MG63 (cell line): ENCODE measurements at regions not wholly inside any gene's neighbourhood (a gene's known extent, or its start where the extent isn't known, plus 50 kb on each side); places are given as distances from the start of the nearest gene placed in this dataset.
"Not testable (repeated sequence)": the region's sequence is repeated elsewhere in the genome, so short reads cannot be mapped to it uniquely, and the experiment has no call there.

Experiments used
- DNase-seq: peaks from one replicate; pipeline ENCODE4 v3.0.0-alpha.2; 2020
- H3K27me3 ChIP-seq: fragments of 250-450 bp; sonication (Bioruptor Pico); 2 replicates; pipeline ENCODE4 v1.5.1; 2020; ENCODE audit warnings: mild to moderate bottlenecking, moderate library complexity
- H3K36me3 ChIP-seq: fragments of 250-450 bp; sonication (Bioruptor Pico); 2 replicates; pipeline ENCODE4 v1.5.1; 2020; ENCODE audit warnings: mild to moderate bottlenecking, moderate library complexity
- H3K4me3 ChIP-seq: fragments of 250-450 bp; sonication (Bioruptor Pico); 2 replicates; pipeline ENCODE4 v1.5.1; 2020; ENCODE audit warnings: mild to moderate bottlenecking, moderate library complexity
- H3K9me3 ChIP-seq: fragments of 250-450 bp; sonication (Bioruptor Pico); 2 replicates; pipeline ENCODE4 v1.5.1; 2020; ENCODE audit warnings: mild to moderate bottlenecking, moderate library complexity

DNA sequence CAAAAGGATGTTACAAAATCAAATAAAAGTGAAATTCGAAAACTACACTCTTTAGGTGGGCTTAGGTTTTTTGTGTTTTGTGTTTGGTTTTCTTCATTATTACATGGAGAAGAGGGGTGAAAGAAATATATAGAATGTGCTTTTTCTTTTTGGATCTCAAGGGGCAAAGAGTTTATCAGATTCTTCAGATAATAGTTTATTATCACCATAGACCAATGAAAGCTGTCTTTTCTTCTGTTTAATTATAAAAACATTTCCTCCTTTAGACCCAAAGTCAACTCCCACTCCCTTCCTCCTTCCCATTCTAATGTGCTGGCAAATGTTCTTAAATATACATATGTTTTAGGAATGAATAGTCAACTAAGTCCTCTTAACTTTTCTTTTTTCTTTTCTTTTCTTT lies 167.6 kb downstream of the AKR1D1 start:
- no peaks in the 10 kb centered on the region for H3K36me3 ChIP-seq
- H3K9me3 ChIP-seq = peaks cover 5% of the 10 kb centered on the region
- no peak overlapping the region for H3K4me3 ChIP-seq
- no peak for DNase-seq
- no peaks in the 10 kb centered on the region for H3K27me3 ChIP-seq

DNA sequence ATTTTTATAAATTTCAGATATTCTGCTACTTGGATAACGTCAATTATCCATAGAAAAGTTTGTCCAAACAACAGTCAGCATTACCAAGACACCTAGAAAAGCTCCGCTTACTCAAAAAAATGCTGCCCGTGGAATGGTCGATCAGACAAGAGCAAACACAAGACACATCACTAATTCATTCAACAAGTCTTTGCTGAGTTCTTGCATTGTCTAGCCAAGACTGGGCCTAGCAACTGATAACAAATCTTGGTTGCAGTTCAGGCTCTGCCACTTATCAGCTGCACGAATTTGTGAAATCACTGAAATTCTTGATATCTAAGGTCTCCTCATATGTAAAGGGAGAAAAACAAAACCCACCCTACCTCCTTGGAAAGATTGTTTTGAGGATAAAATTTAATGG lies 168.3 kb downstream of the AKR1D1 start:
- Histone ChIP-seq H3K4me3 (no peak overlapping the region), H3K36me3 (no peaks in the 10 kb centered on the region), H3K27me3 (no peaks in the 10 kb centered on the region), H3K9me3 (peaks cover 5% of the 10 kb centered on the region)
- no peak for DNase-seq

- no peaks in the 10 kb centered on the region for H3K36me3 ChIP-seq
- peaks cover 5% of the 10 kb centered on the region for H3K9me3 ChIP-seq
- no peak overlapping the region for H3K4me3 ChIP-seq
- DNase-seq = no peak
- no peaks in the 10 kb centered on the region for H3K27me3 ChIP-seq
Observed at GRCh38 chr7:138245216-138245615, 169.0 kb downstream of the AKR1D1 start.

DNA sequence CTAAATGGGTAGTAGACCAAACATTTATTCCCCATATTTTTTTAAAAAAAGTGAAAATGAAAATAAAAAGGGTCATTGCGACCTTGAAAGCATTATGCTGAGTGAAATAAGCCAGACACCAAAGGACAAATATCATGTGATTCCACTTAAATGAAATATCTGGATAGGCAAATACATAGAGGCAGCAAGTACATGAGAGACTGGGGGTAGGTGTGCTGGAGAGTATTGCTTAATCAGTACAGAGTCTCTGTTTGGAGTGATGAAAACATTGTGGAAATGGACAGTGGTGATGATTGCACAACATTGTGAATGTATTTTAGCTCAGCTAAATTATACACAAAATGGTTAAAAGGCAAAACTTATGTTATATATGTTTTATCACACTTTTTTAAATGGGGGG lies 169.4 kb downstream of the AKR1D1 start:
- Histone ChIP-seq H3K27me3 (no peaks in the 10 kb centered on the region), H3K4me3 (no peak overlapping the region), H3K36me3 (no peaks in the 10 kb centered on the region), H3K9me3 (peaks cover 5% of the 10 kb centered on the region)
- DNase-seq = no peak

DNA sequence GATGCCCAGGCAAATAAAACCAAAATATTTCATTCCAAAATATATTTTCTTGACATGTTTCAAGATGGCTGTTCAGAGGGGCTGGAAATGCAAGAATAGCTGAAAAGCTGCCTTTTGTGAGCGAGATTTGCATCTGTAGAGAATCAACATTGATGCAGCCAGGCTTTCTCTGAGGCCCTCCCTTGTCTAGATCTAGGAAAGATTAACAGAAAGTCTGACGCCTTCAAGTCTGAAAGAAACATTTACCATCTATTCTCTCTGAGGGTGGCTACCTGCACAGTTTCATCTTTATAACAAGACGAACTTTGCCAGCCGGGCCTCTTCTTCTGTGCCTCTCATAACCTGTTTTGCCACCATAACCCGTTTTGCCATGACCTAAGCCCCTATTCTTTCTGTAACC lies 170.2 kb downstream of the AKR1D1 start:
- no peak for DNase-seq
- Histone ChIP-seq H3K27me3 (no peaks in the 10 kb centered on the region), H3K4me3 (no peak overlapping the region), H3K9me3 (peaks cover 5% of the 10 kb centered on the region), H3K36me3 (no peaks in the 10 kb centered on the region)

- DNase-seq = no peak
- Histone ChIP-seq H3K36me3 (no peaks in the 10 kb centered on the region), H3K27me3 (no peaks in the 10 kb centered on the region), H3K9me3 (peaks cover 5% of the 10 kb centered on the region), H3K4me3 (no peak overlapping the region)
Observed at GRCh38 chr7:138247081-138247480, 170.8 kb downstream of the AKR1D1 start.

- peak; percentile 4 for DNase-seq
- Histone ChIP-seq H3K4me3 (no peak overlapping the region), H3K9me3 (peaks cover 5% of the 10 kb centered on the region), H3K27me3 (no peaks in the 10 kb centered on the region), H3K36me3 (no peaks in the 10 kb centered on the region)
Observed at GRCh38 chr7:138247568-138248333, 171.5 kb downstream of the AKR1D1 start.

- Histone ChIP-seq H3K4me3 (no peak overlapping the region), H3K36me3 (no peaks in the 10 kb centered on the region), H3K27me3 (no peaks in the 10 kb centered on the region), H3K9me3 (peaks cover 5% of the 10 kb centered on the region)
- no peak for DNase-seq
Observed at GRCh38 chr7:138248609-138249008, 172.3 kb downstream of the AKR1D1 start.

GRCh38 chr7:138249975-138250374 lies 173.7 kb downstream of the AKR1D1 start:
- DNase-seq = no peak
- Histone ChIP-seq H3K4me3 (no peak overlapping the region), H3K36me3 (no peaks in the 10 kb centered on the region), H3K27me3 (no peaks in the 10 kb centered on the region), H3K9me3 (peaks cover 5% of the 10 kb centered on the region)

DNA sequence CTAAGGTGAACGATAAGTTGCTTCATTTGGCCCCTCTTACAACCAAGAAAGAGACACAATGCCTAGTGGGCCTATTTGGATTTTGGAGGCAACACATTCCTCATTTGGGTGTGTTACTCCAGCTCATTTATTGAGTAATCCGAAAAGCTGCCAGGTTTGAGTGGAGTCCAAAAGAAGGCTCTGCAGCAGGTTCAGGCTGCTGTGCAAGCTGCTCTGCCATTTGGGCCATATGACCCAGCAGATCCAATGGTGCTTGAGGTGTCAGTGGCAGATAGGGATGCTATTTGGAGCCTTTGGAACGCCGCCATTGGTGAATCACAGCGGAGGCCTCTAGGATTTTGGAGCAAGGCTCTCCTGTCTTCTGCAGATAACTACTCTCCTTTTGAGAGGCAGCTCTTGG lies 176.4 kb downstream of the AKR1D1 start:
- H3K36me3 ChIP-seq, H3K9me3 ChIP-seq, H3K27me3 ChIP-seq, H3K4me3 ChIP-seq: not testable (repeated sequence)
- peak; percentile 79 for DNase-seq

GRCh38 chr7:138254444-138254843 lies 178.2 kb downstream of the AKR1D1 start:
- DNase-seq = no peak
- H3K36me3 ChIP-seq = no peaks in the 10 kb centered on the region
- no peaks in the 10 kb centered on the region for H3K27me3 ChIP-seq
- no peaks in the 10 kb centered on the region for H3K9me3 ChIP-seq
- no peak overlapping the region for H3K4me3 ChIP-seq

DNA sequence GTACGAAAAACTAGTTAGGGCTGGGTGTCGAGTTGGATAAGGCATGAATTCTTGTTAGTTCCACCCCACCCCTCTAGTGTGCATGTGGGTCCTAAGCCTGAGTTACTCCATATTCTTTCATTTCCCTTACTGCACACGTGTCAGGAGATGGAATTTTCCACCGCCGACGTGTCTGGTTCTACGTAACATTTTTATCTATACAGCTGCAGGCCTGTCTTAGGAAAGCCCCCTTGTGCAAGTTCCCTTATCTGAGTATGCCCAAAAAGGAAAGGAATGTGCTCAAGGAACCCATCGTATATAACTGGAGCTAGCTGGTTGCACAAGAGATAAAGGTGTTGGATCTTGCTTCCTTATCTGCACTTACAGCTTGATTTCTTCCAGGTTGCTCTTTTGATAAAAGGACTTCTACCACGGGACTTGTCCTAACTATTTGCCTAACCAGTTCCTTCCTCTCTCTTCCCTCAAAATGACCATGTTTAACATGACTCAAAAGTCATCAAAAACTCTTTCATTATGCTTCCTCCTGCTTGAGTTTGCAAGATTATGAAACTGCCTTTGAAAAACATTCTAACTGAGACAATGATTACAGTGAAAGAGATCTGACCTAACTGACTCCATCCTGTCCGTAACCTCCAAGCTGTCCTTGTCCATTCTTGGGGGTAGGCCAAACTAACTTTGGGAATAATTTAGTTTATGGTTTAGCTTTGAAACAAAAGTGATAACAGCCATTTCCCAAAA lies 181.4 kb downstream of the AKR1D1 start:
- H3K36me3 ChIP-seq = no peaks in the 10 kb centered on the region
- no peaks in the 10 kb centered on the region for H3K27me3 ChIP-seq
- no peak for DNase-seq
- H3K9me3 ChIP-seq = no peaks in the 10 kb centered on the region
- no peak overlapping the region for H3K4me3 ChIP-seq

DNA sequence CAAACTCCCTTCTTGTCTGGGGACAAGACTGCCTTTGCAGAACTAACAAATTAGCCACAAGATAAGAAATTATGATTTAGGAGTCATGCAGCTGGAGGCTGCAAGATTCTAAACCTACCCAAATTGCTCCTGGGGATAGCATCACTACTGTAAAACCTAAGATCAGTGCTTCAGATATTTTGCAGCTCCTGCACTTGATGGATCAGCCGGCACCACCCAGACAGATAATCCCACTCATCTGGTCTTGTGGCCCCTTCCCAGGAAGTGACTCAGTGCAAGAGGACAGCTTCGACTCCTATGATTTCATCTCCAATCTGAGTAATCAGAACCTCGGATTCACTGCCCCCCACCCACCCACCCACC lies 181.9 kb downstream of the AKR1D1 start:
- peak; percentile 53 for DNase-seq
- Histone ChIP-seq H3K9me3 (no peaks in the 10 kb centered on the region), H3K4me3 (no peak overlapping the region), H3K27me3 (no peaks in the 10 kb centered on the region), H3K36me3 (no peaks in the 10 kb centered on the region)

DNA sequence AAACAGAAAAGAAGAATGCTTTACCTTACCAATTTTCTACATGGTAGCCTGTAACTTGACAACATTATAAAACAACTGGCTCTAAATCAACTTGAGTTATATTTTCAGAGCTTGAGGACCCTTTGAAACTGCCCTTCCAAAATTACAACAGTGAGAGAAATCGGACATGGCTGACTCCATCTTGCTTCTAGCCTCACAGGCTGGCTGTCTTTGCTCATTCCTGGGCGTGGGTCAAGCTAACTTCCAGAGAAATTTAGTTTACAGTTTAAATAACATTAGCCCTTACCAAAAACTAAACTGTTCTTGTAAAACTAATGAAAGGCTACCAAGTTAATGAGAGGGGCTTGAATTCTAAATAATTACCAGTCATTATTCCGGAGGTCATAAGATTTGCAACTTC lies 183.4 kb downstream of the AKR1D1 start:
- no peaks in the 10 kb centered on the region for H3K9me3 ChIP-seq
- no peak for DNase-seq
- no peaks in the 10 kb centered on the region for H3K27me3 ChIP-seq
- no peak overlapping the region for H3K4me3 ChIP-seq
- no peaks in the 10 kb centered on the region for H3K36me3 ChIP-seq

DNA sequence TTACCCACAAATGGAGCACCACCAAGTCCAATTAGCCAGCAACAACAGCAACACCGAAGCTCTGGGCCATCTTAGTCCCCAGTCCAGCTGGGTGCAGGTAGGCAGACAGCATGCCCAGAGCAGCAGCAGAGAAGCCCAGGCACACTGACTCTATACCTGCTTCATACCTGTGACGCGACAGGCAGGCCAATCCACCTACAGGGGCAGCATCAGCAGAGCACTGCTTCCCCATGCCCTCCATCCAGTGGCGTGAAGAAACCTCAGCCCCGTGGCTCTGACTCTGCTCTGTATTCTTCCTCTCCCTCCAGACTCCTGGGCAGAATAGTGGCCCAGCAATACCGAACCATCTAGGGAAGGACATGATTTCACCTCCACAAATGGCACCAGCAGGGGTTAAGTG lies 191.7 kb downstream of the AKR1D1 start:
- Histone ChIP-seq H3K9me3 (no peaks in the 10 kb centered on the region), H3K36me3 (no peaks in the 10 kb centered on the region), H3K4me3 (no peak overlapping the region), H3K27me3 (no peaks in the 10 kb centered on the region)
- no peak for DNase-seq

GRCh38 chr7:138276891-138277290 lies 183.2 kb upstream of the TRIM24 start:
- Histone ChIP-seq H3K9me3 (no peaks in the 10 kb centered on the region), H3K4me3 (no peak overlapping the region), H3K27me3 (no peaks in the 10 kb centered on the region), H3K36me3 (no peaks in the 10 kb centered on the region)
- no peak for DNase-seq

DNA sequence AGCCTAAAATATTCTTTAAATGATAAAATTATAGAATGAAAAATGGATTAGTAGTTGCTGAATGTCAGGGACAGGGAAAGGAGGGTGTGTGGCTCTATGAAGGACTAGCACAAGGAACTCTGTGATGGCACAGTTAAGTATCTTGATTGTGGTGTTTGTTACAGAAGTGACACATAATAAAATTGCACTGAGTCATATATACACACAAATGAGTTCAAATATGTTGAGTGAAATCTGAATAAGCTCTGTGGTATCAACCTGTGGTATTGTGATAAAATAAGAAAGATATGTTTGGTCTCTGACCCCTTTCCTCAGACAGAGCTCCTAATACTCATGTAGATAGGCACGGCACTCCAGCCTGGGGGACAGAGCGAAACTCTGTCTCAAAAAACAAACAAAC lies 181.5 kb upstream of the TRIM24 start:
- no peaks in the 10 kb centered on the region for H3K36me3 ChIP-seq
- no peaks in the 10 kb centered on the region for H3K9me3 ChIP-seq
- no peaks in the 10 kb centered on the region for H3K27me3 ChIP-seq
- H3K4me3 ChIP-seq = no peak overlapping the region
- DNase-seq = no peak

DNA sequence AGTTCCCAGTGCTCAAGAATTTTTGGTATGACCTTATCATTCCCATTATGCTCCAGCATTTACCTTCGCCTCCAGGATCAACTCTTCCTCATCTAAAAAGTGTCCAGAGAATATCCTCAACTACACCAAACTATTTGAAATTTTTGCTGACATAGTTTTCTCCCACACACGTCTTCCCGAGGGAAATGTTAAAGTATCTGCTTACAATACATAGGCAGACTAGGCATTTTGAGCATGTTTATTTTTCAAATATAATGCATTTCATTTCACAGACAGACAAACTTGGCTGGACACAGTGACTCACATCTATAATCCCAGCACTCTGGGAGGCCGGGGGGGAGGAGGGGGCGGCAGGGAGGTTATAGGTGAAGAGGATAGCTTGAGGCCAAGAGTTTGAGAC lies 177.1 kb upstream of the TRIM24 start:
- DNase-seq = peak; percentile 23
- Histone ChIP-seq H3K9me3 (no peaks in the 10 kb centered on the region), H3K4me3 (no peak overlapping the region), H3K36me3 (no peaks in the 10 kb centered on the region), H3K27me3 (no peaks in the 10 kb centered on the region)
